SU-DHL-6 (cell line): ENCODE measurements at regions not wholly inside any gene's neighbourhood (a gene's known extent, or its start where the extent isn't known, plus 50 kb on each side); places are given as distances from the start of the nearest gene placed in this dataset.

Experiments used
- H2AFZ ChIP-seq: fragments of 200-600 bp; sonication (generic); 2 replicates; pipeline ENCODE4 v1.6.1; 2014; ENCODE audit warnings: low read depth, mild to moderate bottlenecking, moderate library complexity, mixed read lengths, antibody characterized with exemption, low read length; ENCODE audit not compliant: severe bottlenecking
- H3F3A ChIP-seq: fragments of 200-600 bp; shearing (Covaris generic); 2 replicates; pipeline ENCODE4 v1.6.0; 2016; ENCODE audit warnings: antibody characterized with exemption, mild to moderate bottlenecking; ENCODE audit not compliant: insufficient read depth
- H3K27ac ChIP-seq: fragments of 200-600 bp; sonication (generic); 2 replicates; pipeline ENCODE4 v1.5.1; 2016; ENCODE audit warnings: low read depth, mild to moderate bottlenecking, low read length, moderate library complexity, mixed read lengths
- H3K27me3 ChIP-seq: fragments of 200-600 bp; sonication (generic), shearing (Covaris generic); 2 replicates; pipeline ENCODE4 v1.6.0; 2014; ENCODE audit warnings: mild to moderate bottlenecking, low read length
- H3K36me3 ChIP-seq: fragments of 200-600 bp; sonication (generic); 2 replicates; pipeline ENCODE4 v1.6.1; 2014; ENCODE audit warnings: mild to moderate bottlenecking, low read length, mixed read lengths
- H3K4me2 ChIP-seq: fragments of 300-600, 200-600 bp; shearing (Covaris generic), sonication (generic); 2 replicates; pipeline ENCODE4 v1.6.0; 2014; ENCODE audit warnings: low read length, low read depth, mild to moderate bottlenecking; ENCODE audit not compliant: poor library complexity, severe bottlenecking
- H3K4me3 ChIP-seq: fragments of 200-600 bp; sonication (generic); 2 replicates; pipeline ENCODE4 v1.5.1; 2014; ENCODE audit warnings: antibody characterized with exemption, low read length, mild to moderate bottlenecking, mixed read lengths; ENCODE audit not compliant: insufficient read depth, poor library complexity, severe bottlenecking
- H3K79me2 ChIP-seq: fragments of 200-600 bp; sonication (generic); 2 replicates; pipeline ENCODE4 v1.6.1; 2014; ENCODE audit warnings: mild to moderate bottlenecking, low read length, moderate library complexity; ENCODE audit not compliant: insufficient read depth
- H3K9ac ChIP-seq: fragments of 200-600 bp; sonication (generic); 2 replicates; pipeline ENCODE4 v1.7.0; 2014; ENCODE audit warnings: mild to moderate bottlenecking, low read length
- H3K9me2 ChIP-seq: fragments of 200-600 bp; sonication (generic); replicated peaks from 2 replicates; pipeline ENCODE4 v1.6.1; 2014; ENCODE audit warnings: low read length; ENCODE audit not compliant: insufficient read depth
- H3K9me3 ChIP-seq: fragments of 200-600 bp; sonication (generic); 2 replicates; pipeline ENCODE4 v1.6.1; 2014; ENCODE audit warnings: low read length, mixed read lengths; ENCODE audit not compliant: insufficient read depth
- H4K20me1 ChIP-seq: fragments of 200-600 bp; sonication (generic); 2 replicates; pipeline ENCODE4 v1.6.1; 2014; ENCODE audit warnings: low read depth, mild to moderate bottlenecking, antibody characterized with exemption, low read length, moderate library complexity, mixed read lengths
- CTCF ChIP-seq: fragments of 200-600 bp; sonication (generic); IDR thresholded peaks from one replicate; pipeline ENCODE4 v1.5.1; 2017; ENCODE audit warnings: antibody characterized with exemption, mild to moderate bottlenecking, low read length, moderate library complexity; ENCODE audit not compliant: insufficient read depth, poor library complexity, severe bottlenecking
- EZH2phosphoT487 ChIP-seq: fragments of 200-600 bp; sonication (generic), shearing (Covaris generic); conservative IDR thresholded peaks from 2 replicates; pipeline ENCODE4 v1.6.1; 2018; ENCODE audit warnings: mild to moderate bottlenecking, antibody characterized with exemption, low read length, moderate library complexity, mixed read lengths

- Histone ChIP-seq H3F3A (no peaks in the 10 kb centered on the region), H3K9ac (no peak overlapping the region), H4K20me1 (no peaks in the 10 kb centered on the region), H3K4me3 (no peak overlapping the region), H3K9me2 (no peaks in the 10 kb centered on the region), H3K36me3 (no peaks in the 10 kb centered on the region), H3K4me2 (no peak overlapping the region), H3K9me3 (no peaks in the 10 kb centered on the region), H3K27me3 (no peaks in the 10 kb centered on the region), H2AFZ (no peak overlapping the region), H3K27ac (no peak overlapping the region), H3K79me2 (no peaks in the 10 kb centered on the region)
- no peak for TF ChIP-seq CTCF
- no peak for TF ChIP-seq EZH2phosphoT487
Observed at GRCh38 chr2:7962161-7962560, 719.7 kb upstream of the ID2 start.

DNA sequence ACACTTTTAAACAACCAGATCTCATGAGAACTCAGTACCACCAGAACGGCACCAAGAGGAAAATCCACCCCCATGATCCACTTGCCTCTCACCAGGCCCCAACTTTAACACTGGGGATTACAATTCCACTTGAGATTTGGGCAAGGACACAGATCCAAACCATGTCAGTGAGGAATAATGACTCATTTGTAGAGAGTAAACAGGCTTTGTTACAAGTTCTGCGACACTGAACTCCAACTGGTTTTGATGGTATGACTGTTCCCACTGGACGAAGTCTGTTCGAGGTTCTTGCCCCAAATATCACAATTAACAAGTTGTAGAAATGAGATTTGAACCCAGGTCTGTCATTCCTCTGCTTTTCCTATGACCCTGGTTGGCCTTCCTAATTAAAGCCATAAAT is 718.1 kb upstream of the ID2 start:
- Histone ChIP-seq H3K27ac (no peak overlapping the region), H3K9ac (no peak overlapping the region), H3K79me2 (no peaks in the 10 kb centered on the region), H3F3A (no peaks in the 10 kb centered on the region), H3K27me3 (no peaks in the 10 kb centered on the region), H3K9me3 (no peaks in the 10 kb centered on the region), H3K9me2 (no peaks in the 10 kb centered on the region), H4K20me1 (no peaks in the 10 kb centered on the region), H3K36me3 (no peaks in the 10 kb centered on the region), H3K4me2 (no peak overlapping the region), H2AFZ (no peak overlapping the region), H3K4me3 (no peak overlapping the region)
- TF ChIP-seq EZH2phosphoT487 (no peak), CTCF (no peak)

- no peak overlapping the region for H3K9ac ChIP-seq
- H3F3A ChIP-seq: no peaks in the 10 kb centered on the region
- H3K9me3 ChIP-seq: no peaks in the 10 kb centered on the region
- no peaks in the 10 kb centered on the region for H4K20me1 ChIP-seq
- H2AFZ ChIP-seq: no peak overlapping the region
- TF ChIP-seq EZH2phosphoT487 (no peak), CTCF (no peak)
- no peak overlapping the region for H3K27ac ChIP-seq
- no peaks in the 10 kb centered on the region for H3K9me2 ChIP-seq
- no peak overlapping the region for H3K4me3 ChIP-seq
- H3K27me3 ChIP-seq: no peaks in the 10 kb centered on the region
- H3K4me2 ChIP-seq: no peak overlapping the region
- no peaks in the 10 kb centered on the region for H3K79me2 ChIP-seq
- H3K36me3 ChIP-seq: no peaks in the 10 kb centered on the region
Observed at GRCh38 chr2:7966032-7966431, 715.8 kb upstream of the ID2 start.
